ENCODE measurements at regions not wholly inside any gene's neighbourhood (a gene's known extent, or its start where the extent isn't known, plus 50 kb on each side); places are given as distances from the start of the nearest gene placed in this dataset.

- no peak overlapping the region for H3K9ac ChIP-seq (ENCODE audit: low read length)
- H3K79me1 ChIP-seq (replicated peaks; ENCODE audit: low read length, poor library complexity, severe bottlenecking), result no peaks in the 10 kb centered on the region
- H3K23ac ChIP-seq (ENCODE audit: low read length in 2 of 2), result no peak overlapping the region
- H3K4me1 ChIP-seq (ENCODE audit: control insufficient read depth, insufficient read depth, low read depth, low read length), result no peaks in the 10 kb centered on the region
- H3K27me3 ChIP-seq (ENCODE audit: control insufficient read depth in 1 of 2, insufficient read depth in 1 of 2, low read length in 2 of 2), result no peaks in the 10 kb centered on the region
- H2AFZ ChIP-seq (ENCODE audit: low read depth, low read length), result no peak overlapping the region
- peaks cover 37% of the 10 kb centered on the region for H3K9me3 ChIP-seq (ENCODE audit: control insufficient read depth, low read length)
- H3K4ac ChIP-seq (ENCODE audit: low read depth in 1 of 2, low read length in 2 of 2), result peak overlapping the region in 1 of 2 experiments; percentile 54
- no peak overlapping the region for H3K27ac ChIP-seq (ENCODE audit: low read length, poor library complexity, severe bottlenecking)
- WGBS, result 75% methylated on average over 2 of the region's 2 CpGs
- H3K36me3 ChIP-seq (ENCODE audit: control insufficient read depth in 1 of 2, insufficient read depth in 2 of 2, low read depth in 1 of 2, low read length in 2 of 2), result no peaks in the 10 kb centered on the region
- no peak overlapping the region for H2AK5ac ChIP-seq (ENCODE audit: low read length, severe bottlenecking)
- no peak overlapping the region for H3K4me3 ChIP-seq (ENCODE audit: insufficient read depth in 1 of 2, low read depth in 1 of 2, low read length in 2 of 2)
- H3K14ac ChIP-seq (ENCODE audit: low read length in 2 of 2), result no peak overlapping the region
- H4K91ac ChIP-seq (ENCODE audit: low read length), result no peak overlapping the region
- H2BK12ac ChIP-seq (ENCODE audit: low read length in 2 of 2), result peak overlapping the region in 1 of 2 experiments; percentile 11
- no peak for DNase-seq
- no peak overlapping the region for H2BK5ac ChIP-seq (ENCODE audit: low read depth, low read length, poor library complexity, severe bottlenecking)
- H2BK15ac ChIP-seq (ENCODE audit: low read depth, poor library complexity, severe bottlenecking), result no peak overlapping the region
- H3K4me2 ChIP-seq (ENCODE audit: low read length, poor library complexity, severe bottlenecking), result no peak overlapping the region
- no peak overlapping the region for H3K18ac ChIP-seq (ENCODE audit: low read depth in 1 of 2, low read length in 2 of 2)
- H4K8ac ChIP-seq (ENCODE audit: low read length), result no peak overlapping the region
- H2BK120ac ChIP-seq (ENCODE audit: low read depth, low read length), result no peak overlapping the region
Measured at GRCh38 chr5:60077292-60077691, 183.8 kb upstream of the PDE4D start.

- Histone ChIP-seq H3K4me3 (ENCODE audit: insufficient read depth in 1 of 2, low read depth in 1 of 2, low read length in 2 of 2) (no peak overlapping the region), H2AK5ac (ENCODE audit: low read length, severe bottlenecking) (no peak overlapping the region)
- WGBS, result 91% methylated on average over 3 of the region's 3 CpGs
Measured at GRCh38 chr5:60076746-60077145, 183.2 kb upstream of the PDE4D start.

GRCh38 chr5:60066502-60066901 lies 173.0 kb upstream of the PDE4D start:
- H3K4me2 ChIP-seq (ENCODE audit: low read length, poor library complexity, severe bottlenecking), result no peak overlapping the region
- no peaks in the 10 kb centered on the region for H3K36me3 ChIP-seq (ENCODE audit: control insufficient read depth in 1 of 2, insufficient read depth in 2 of 2, low read depth in 1 of 2, low read length in 2 of 2)
- no peak overlapping the region for H2AK5ac ChIP-seq (ENCODE audit: low read length, severe bottlenecking)
- no peak overlapping the region for H4K8ac ChIP-seq (ENCODE audit: low read length)
- H3K18ac ChIP-seq (ENCODE audit: low read depth in 1 of 2, low read length in 2 of 2), result no peak overlapping the region
- H3K4me3 ChIP-seq (ENCODE audit: insufficient read depth in 1 of 2, low read depth in 1 of 2, low read length in 2 of 2), result no peak overlapping the region
- H3K27me3 ChIP-seq (ENCODE audit: control insufficient read depth in 1 of 2, insufficient read depth in 1 of 2, low read length in 2 of 2), result no peaks in the 10 kb centered on the region
- no peak overlapping the region for H3K4ac ChIP-seq (ENCODE audit: low read depth in 1 of 2, low read length in 2 of 2)
- H3K14ac ChIP-seq (ENCODE audit: low read length in 2 of 2), result no peak overlapping the region
- H2AFZ ChIP-seq (ENCODE audit: low read depth, low read length), result no peak overlapping the region
- H3K79me1 ChIP-seq (replicated peaks; ENCODE audit: low read length, poor library complexity, severe bottlenecking), result no peaks in the 10 kb centered on the region
- H2BK12ac ChIP-seq (ENCODE audit: low read length in 2 of 2), result no peak overlapping the region
- no peak overlapping the region for H2BK120ac ChIP-seq (ENCODE audit: low read depth, low read length)
- H3K4me1 ChIP-seq (ENCODE audit: control insufficient read depth, insufficient read depth, low read depth, low read length), result no peaks in the 10 kb centered on the region
- no peak overlapping the region for H2BK5ac ChIP-seq (ENCODE audit: low read depth, low read length, poor library complexity, severe bottlenecking)
- no CpG with 5 or more reads among the region's 2 CpGs for WGBS
- no peak overlapping the region for H2BK15ac ChIP-seq (ENCODE audit: low read depth, poor library complexity, severe bottlenecking)
- no peak overlapping the region for H3K27ac ChIP-seq (ENCODE audit: low read length, poor library complexity, severe bottlenecking)
- DNase-seq, result peak; percentile 24
- H3K9ac ChIP-seq (ENCODE audit: low read length), result no peak overlapping the region
- no peaks in the 10 kb centered on the region for H3K9me3 ChIP-seq (ENCODE audit: control insufficient read depth, low read length)
- H3K23ac ChIP-seq (ENCODE audit: low read length in 2 of 2), result no peak overlapping the region
- no peak overlapping the region for H4K91ac ChIP-seq (ENCODE audit: low read length)

More at GRCh38 chr5:60076746-60077145, 183.2 kb upstream of the PDE4D start:
- H2AFZ ChIP-seq (ENCODE audit: low read depth, low read length), result no peak overlapping the region
- no peak overlapping the region for H4K8ac ChIP-seq (ENCODE audit: low read length)
- H3K79me1 ChIP-seq (replicated peaks; ENCODE audit: low read length, poor library complexity, severe bottlenecking), result no peaks in the 10 kb centered on the region
- H2BK120ac ChIP-seq (ENCODE audit: low read depth, low read length), result no peak overlapping the region
- no peak overlapping the region for H3K4me2 ChIP-seq (ENCODE audit: low read length, poor library complexity, severe bottlenecking)
- H4K91ac ChIP-seq (ENCODE audit: low read length), result no peak overlapping the region
- H3K27me3 ChIP-seq (ENCODE audit: control insufficient read depth in 1 of 2, insufficient read depth in 1 of 2, low read length in 2 of 2), result no peaks in the 10 kb centered on the region
- peaks cover 31% of the 10 kb centered on the region for H3K9me3 ChIP-seq (ENCODE audit: control insufficient read depth, low read length)
- no peak overlapping the region for H3K18ac ChIP-seq (ENCODE audit: low read depth in 1 of 2, low read length in 2 of 2)
- no peak overlapping the region for H2BK12ac ChIP-seq (ENCODE audit: low read length in 2 of 2)
- peak overlapping the region in 1 of 2 experiments; percentile 1 for H3K14ac ChIP-seq (ENCODE audit: low read length in 2 of 2)
- H3K23ac ChIP-seq (ENCODE audit: low read length in 2 of 2), result peak overlapping the region in 1 of 2 experiments; percentile 42
- H3K9ac ChIP-seq (ENCODE audit: low read length), result no peak overlapping the region
- H3K27ac ChIP-seq (ENCODE audit: low read length, poor library complexity, severe bottlenecking), result no peak overlapping the region
- no peak overlapping the region for H2BK15ac ChIP-seq (ENCODE audit: low read depth, poor library complexity, severe bottlenecking)
- no peaks in the 10 kb centered on the region for H3K4me1 ChIP-seq (ENCODE audit: control insufficient read depth, insufficient read depth, low read depth, low read length)
- DNase-seq, result no peak
- H3K4ac ChIP-seq (ENCODE audit: low read depth in 1 of 2, low read length in 2 of 2), result no peak overlapping the region
- no peaks in the 10 kb centered on the region for H3K36me3 ChIP-seq (ENCODE audit: control insufficient read depth in 1 of 2, insufficient read depth in 2 of 2, low read depth in 1 of 2, low read length in 2 of 2)
- no peak overlapping the region for H2BK5ac ChIP-seq (ENCODE audit: low read depth, low read length, poor library complexity, severe bottlenecking)

GRCh38 chr5:60060389-60060788 lies 166.9 kb upstream of the PDE4D start:
- H2BK120ac ChIP-seq (ENCODE audit: low read depth, low read length), result no peak overlapping the region
- H2BK12ac ChIP-seq (ENCODE audit: low read length in 2 of 2), result no peak overlapping the region
- no peak overlapping the region for H3K4me2 ChIP-seq (ENCODE audit: low read length, poor library complexity, severe bottlenecking)
- no peak overlapping the region for H2BK5ac ChIP-seq (ENCODE audit: low read depth, low read length, poor library complexity, severe bottlenecking)
- no peak overlapping the region for H3K9ac ChIP-seq (ENCODE audit: low read length)
- H3K27me3 ChIP-seq (ENCODE audit: control insufficient read depth in 1 of 2, insufficient read depth in 1 of 2, low read length in 2 of 2), result no peaks in the 10 kb centered on the region
- H3K27ac ChIP-seq (ENCODE audit: low read length, poor library complexity, severe bottlenecking), result no peak overlapping the region
- DNase-seq, result no peak
- H3K79me1 ChIP-seq (replicated peaks; ENCODE audit: low read length, poor library complexity, severe bottlenecking), result no peaks in the 10 kb centered on the region
- no peak overlapping the region for H2AK5ac ChIP-seq (ENCODE audit: low read length, severe bottlenecking)
- no peak overlapping the region for H3K14ac ChIP-seq (ENCODE audit: low read length in 2 of 2)
- no peak overlapping the region for H2AFZ ChIP-seq (ENCODE audit: low read depth, low read length)
- H3K9me3 ChIP-seq (ENCODE audit: control insufficient read depth, low read length), result no peaks in the 10 kb centered on the region
- H4K91ac ChIP-seq (ENCODE audit: low read length), result no peak overlapping the region
- H3K4ac ChIP-seq (ENCODE audit: low read depth in 1 of 2, low read length in 2 of 2), result no peak overlapping the region
- no peak overlapping the region for H3K23ac ChIP-seq (ENCODE audit: low read length in 2 of 2)
- H2BK15ac ChIP-seq (ENCODE audit: low read depth, poor library complexity, severe bottlenecking), result no peak overlapping the region
- no peak overlapping the region for H3K4me3 ChIP-seq (ENCODE audit: insufficient read depth in 1 of 2, low read depth in 1 of 2, low read length in 2 of 2)
- no peaks in the 10 kb centered on the region for H3K4me1 ChIP-seq (ENCODE audit: control insufficient read depth, insufficient read depth, low read depth, low read length)
- no peak overlapping the region for H4K8ac ChIP-seq (ENCODE audit: low read length)
- no peak overlapping the region for H3K18ac ChIP-seq (ENCODE audit: low read depth in 1 of 2, low read length in 2 of 2)
- no peaks in the 10 kb centered on the region for H3K36me3 ChIP-seq (ENCODE audit: control insufficient read depth in 1 of 2, insufficient read depth in 2 of 2, low read depth in 1 of 2, low read length in 2 of 2)
